NB4 (cell line): ENCODE measurements at regions not wholly inside any gene's neighbourhood (a gene's known extent, or its start where the extent isn't known, plus 50 kb on each side); places are given as distances from the start of the nearest gene placed in this dataset.

Experiments
- DNase-seq: peaks from one replicate; pipeline ENCODE4 v3.0.0; 2010; ENCODE audit warnings: low read depth
- H3K4me3 ChIP-seq: one replicate; pipeline ENCODE4 v1.5.1; 2011; ENCODE audit warnings: mild to moderate bottlenecking, low read depth, low read length, moderate library complexity
- CTCF ChIP-seq: IDR thresholded peaks from one replicate; pipeline ENCODE4 v1.5.1; 2012; ENCODE audit warnings: low read depth, low read length
- MAX ChIP-seq: IDR thresholded peaks from 2 replicates; pipeline ENCODE4 v1.6.1; 2011; ENCODE audit warnings: low read depth, low read length
- MYC ChIP-seq: IDR thresholded peaks from 2 replicates; pipeline ENCODE4 v1.6.1; 2011; ENCODE audit warnings: low read depth, low read length
- POLR2A ChIP-seq: IDR thresholded peaks from 2 replicates; pipeline ENCODE4 v1.6.1; 2011; ENCODE audit warnings: mild to moderate bottlenecking; ENCODE audit not compliant: insufficient read length; ENCODE audit errors: extremely low read depth

GRCh38 chr13:73877399-73877798, 256.8 kb downstream of the KLF12 start:
- no peak overlapping the region for H3K4me3 ChIP-seq
- no peak for DNase-seq
- TF ChIP-seq POLR2A, result no peak
- no peak for TF ChIP-seq MYC
- TF ChIP-seq MAX, result no peak
- no peak for TF ChIP-seq CTCF

GRCh38 chr13:73876323-73876722, 257.9 kb downstream of the KLF12 start:
- DNase-seq, result no peak
- no peak overlapping the region for H3K4me3 ChIP-seq
- no peak for TF ChIP-seq MYC
- no peak for TF ChIP-seq CTCF
- no peak for TF ChIP-seq POLR2A
- TF ChIP-seq MAX, result no peak

DNA sequence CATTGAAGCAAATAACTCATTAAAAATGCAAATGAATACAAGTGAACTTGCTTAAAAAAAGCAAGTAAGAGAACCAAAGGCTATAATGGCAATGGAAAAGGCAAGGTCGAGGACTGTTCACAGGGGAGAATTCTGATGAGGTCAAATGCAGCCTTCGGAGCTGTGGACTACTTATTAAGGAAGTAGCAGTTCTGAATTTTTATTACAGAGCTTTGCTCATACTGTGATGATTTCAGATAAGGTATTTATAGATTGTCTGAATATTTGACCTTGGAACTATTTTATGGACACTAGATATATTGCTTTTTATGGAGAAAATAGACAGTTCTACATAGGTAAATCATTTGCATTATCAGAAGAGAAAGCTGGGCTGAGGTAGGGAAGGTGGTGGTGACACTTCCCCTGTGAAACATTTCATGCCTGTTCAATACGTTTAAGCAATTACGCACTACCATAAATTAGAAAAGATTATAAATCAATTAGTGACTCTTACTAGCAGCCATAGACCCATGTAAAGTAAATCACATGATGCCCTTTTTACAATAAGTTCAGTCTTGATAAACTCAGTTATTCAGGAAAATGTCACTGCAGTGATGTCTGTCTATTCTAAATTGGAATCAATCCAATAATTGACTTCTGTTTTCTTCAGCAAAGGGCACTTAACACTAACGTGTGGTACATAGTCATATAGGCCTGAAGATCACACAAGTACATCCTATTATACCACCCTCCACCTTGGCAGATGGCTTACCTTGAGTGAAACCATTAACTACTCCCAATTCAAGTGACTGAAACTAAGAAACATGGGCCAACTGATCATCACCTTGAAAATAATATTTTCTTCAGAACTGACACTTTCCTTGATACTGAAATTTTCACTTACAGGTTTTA, 260.0 kb downstream of the KLF12 start:
- TF ChIP-seq POLR2A, result no peak
- no peak for TF ChIP-seq MYC
- no peak for TF ChIP-seq CTCF
- no peak for TF ChIP-seq MAX
- DNase-seq, result no peak
- no peak overlapping the region for H3K4me3 ChIP-seq

DNA sequence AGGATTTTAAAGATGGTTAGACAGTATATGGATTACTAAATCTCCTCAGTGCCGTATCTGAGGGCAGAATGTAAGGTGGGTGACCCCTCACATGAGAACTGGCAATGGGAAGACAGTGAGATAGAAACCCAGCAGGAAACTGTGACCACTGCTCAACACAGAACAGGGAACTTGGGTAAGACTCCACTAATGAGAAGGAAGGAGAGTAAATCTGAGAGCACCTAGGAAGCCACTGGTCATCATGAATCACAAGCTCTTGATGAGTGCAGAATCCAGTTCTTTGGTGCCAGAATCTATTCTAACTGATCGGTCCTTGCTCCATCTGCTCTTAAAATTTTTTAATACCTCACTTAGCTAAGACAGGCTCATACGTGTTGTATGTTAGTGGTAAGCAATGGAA, 261.8 kb downstream of the KLF12 start:
- no peak overlapping the region for H3K4me3 ChIP-seq
- no peak for DNase-seq
- no peak for TF ChIP-seq MAX
- no peak for TF ChIP-seq POLR2A
- TF ChIP-seq MYC, result no peak
- no peak for TF ChIP-seq CTCF

DNA sequence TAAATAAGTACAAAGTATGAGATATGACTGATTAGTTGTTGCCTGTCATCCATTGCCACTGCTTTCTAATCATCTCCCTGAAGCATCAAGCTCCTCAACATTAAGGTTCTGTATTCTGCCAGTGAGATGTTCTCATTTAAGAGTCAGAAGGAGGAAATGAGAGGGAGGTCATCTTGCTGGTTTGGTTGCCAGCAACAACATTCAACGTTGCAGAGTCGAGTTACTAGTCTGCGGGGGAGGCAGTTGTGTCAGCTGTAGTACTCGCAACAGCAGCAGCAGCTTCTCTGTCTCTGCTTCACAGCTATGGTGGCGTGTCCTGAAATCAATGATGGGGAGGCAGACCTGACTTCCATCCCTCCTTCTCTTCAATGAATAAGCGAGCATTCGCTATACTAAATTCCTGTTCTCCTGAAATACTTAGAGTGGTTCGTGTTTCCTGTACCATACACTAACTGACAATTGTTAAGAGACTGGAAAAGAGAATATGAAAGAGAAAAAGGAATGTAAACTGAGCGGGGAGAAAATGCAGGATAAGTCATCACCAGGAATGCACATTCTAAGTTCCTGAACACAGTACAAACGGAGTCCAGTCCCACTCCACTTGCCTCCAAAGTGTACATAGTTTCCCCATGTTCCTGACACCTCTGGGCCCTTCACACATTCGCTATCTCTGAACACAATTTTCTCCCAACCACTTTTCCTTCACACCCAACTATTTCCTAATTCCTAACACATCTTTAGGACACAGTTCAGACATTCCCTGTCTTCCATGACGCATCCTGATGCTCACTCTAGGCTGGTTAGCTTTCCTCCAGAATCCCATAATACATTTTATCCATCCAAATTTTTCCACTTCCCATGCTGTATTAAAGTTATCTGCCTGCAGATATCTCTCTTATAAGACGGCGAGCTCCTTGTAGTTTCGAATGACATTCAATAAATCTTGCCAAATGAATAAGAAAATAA, 263.0 kb downstream of the KLF12 start:
- no peak overlapping the region for H3K4me3 ChIP-seq
- no peak for TF ChIP-seq MYC
- peak; percentile 8 for DNase-seq
